ENCODE measurements at regions not wholly inside any gene's neighbourhood (a gene's known extent, or its start where the extent isn't known, plus 50 kb on each side); places are given as distances from the start of the nearest gene placed in this dataset.

DNA sequence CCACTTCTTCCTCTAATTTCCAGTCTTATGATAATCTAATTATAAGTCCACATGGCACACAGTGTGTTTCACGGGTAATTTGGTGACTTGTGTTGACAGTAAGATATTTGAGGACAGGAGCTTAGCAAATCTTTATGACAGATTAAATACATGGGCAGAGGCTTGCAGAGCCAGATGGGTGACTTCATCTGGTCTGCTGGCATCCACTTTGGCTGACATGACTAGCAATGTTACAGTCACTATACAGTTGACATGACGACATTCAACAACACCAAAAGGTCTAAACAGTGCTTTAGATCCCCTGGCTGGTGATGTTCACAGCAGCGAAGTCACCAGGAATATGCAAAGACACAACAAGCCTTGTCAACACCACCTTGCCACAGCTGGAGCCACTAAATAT, 147.2 kb downstream of the ETS2 start:
- DNase-seq, result no peak

DNA sequence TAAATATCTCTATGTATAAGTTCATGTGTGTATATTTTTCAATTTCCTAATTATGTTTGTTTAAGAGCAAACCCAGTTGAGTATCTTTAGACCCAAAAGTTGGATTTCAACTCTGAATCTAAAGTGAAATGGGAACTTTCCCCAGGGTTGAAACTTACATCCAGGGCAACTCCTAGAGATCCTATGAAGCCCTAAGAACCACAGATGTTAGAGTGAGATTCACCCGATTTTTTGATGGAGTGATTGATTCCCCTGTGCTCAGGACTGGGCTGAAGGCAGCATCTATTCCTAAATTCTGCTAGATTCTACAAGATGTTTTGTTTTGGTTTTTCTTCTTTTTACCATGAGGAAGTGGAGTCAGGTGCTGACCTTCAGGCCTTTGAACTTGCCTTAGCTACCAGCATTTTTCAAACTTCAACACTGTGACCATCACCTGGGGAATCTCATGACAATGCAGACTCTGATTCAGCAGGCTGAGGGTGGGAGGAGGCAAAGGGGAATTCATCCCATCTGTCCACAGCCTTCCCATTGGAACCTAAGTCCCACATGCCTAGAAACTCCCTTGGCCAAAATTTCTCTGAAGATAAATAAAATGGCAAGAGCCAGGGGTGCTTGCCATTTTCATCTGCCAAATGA, 145.5 kb downstream of the ETS2 start:
- no peak for DNase-seq

DNA sequence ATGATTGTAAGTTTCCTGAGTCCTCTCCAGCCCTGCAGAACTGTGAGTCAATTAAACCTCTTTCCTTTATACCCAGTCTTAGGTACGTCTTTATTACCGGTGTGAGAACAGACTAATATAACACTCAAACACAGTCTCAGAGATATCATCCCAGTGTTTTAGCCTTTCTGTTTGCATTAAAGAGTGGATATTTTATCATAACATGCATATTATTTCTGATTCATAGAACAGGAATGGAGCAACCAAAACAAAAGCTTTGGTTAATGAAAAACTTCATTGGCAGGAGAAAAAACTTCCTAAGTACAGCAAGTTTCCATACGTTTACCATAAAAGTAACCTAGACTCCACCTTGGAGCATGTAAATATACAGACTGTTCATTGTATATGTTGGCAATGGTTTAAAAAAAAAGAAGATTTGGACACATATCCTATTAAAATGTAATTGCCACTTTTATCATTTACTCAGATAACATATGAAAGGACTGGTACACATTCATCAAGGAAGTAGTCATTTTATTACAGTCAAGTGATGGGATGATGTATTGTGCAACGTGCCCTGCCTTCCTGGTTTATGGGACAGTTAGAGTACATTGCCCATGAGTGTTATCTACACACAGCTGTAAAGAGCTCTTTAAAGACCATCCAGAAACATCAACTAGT, 144.8 kb downstream of the ETS2 start:
- no peak for DNase-seq

DNA sequence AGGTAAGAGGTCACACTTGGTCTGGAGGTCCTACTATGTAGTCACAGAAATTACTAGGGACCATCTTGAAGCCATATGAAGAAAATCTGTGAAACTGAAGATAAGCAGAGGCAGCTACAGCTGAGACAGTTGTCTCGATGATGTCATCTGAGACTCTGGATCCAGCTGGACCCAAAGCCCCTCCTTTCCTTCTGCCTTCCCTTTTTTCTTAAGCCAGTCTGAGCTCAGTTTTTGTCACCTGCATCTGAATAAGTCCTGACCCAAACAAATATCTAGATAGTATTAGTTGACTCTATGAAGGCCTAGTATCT, 143.3 kb downstream of the ETS2 start:
- DNase-seq, result no peak

DNA sequence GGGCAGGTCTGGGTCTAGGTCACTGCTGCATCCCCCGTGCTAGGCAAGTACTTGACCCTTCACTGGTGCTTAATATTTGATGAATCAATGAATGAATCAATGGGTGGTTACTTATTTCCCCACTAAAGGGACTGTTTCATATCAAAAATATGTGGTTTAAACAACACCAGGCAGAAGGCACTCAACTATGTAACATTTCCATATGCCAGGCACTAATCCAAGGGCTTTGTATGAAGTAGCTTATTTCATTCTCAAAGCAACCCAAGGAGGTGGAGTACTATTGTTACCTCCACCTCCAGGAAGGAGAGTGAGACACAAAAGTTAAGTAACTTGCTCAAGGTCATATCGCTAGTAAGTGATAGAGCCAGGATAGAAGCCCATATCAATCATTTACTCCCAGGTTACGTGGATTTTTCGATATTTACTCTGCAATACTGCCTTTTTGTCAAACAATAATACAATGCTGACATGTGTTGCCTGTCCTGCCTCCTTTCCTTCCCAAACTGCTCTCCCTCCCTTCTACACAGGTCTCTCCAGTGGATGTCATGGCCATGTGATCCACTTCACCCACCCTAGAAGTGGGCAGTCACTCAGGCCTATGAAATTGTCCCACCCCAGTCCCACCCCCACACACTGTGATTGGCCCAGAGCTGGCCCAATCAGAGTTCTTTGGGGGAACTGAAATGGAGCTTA, 142.8 kb downstream of the ETS2 start:
- no peak for DNase-seq

DNA sequence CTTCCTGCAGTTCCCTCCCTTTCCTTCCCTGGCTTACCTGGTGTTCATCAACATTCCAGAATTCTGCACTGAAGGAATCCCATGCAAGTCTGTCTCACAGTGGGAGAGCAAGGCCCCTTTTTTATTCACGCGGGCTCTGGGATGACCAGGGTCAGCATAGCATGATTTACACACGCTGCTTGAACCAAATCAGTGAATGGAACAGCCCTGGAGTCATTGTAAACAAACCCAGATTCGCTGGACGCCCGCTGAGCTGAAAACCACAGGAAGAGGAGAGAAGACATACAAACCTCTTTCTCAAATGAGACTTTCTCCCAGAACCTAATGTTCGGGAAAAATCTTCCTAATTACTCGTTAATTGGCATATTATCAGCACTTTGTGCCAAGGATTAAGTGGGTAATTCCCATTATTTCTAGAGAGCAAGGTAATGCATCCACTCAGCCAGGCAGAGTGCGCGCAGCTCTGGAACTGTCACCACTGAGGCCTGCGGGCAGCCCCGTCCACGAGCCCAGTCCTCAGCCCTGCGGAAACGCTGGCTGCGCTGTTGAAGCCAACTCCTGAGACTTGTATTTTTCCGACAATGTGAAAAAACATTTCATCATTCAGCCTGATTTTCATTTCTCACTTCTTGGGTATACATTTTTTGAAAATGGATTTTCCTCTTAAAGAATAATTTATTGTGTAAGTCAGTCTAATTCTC, 140.0 kb downstream of the ETS2 start:
- DNase-seq, result no peak

DNA sequence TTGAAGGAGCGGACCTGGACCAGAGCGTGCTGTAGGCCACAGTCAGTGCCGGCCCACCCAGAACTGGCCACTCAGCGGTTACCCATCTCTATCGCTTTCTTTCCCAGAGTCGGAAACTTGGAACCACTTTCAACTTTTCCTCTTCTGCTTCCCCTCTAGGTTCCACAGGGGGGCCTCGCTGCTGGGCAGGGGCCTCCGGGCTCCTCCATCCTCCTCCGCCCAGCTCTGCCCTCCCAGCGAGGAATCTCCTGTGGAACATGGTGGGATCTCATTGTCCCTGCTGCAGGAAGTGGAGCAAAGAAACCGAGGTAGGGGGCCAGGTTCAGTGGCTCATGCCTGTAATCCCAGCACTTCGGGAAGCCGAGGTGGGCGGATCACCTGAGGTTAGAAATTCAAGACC, 139.2 kb downstream of the ETS2 start:
- DNase-seq, result no peak

DNA sequence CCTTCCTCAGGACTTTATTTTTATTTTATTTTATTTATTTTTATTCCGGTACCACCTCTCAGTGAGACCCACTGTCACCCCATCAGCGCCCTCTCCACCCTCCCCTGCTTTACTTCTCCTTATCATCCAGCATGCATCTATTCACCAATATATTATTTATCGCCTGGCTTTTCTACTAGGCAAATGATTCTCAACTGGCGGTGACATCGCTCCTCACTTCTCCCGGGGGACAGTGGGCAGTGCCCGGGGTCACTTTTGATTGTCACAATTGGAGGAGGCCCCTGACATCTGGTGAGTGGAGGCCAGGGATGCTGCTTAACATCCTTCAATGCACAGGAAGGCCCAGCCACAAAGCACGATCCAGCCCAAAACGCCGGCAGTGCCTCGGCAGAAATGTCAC, 138.7 kb downstream of the ETS2 start:
- DNase-seq, result no peak

DNA sequence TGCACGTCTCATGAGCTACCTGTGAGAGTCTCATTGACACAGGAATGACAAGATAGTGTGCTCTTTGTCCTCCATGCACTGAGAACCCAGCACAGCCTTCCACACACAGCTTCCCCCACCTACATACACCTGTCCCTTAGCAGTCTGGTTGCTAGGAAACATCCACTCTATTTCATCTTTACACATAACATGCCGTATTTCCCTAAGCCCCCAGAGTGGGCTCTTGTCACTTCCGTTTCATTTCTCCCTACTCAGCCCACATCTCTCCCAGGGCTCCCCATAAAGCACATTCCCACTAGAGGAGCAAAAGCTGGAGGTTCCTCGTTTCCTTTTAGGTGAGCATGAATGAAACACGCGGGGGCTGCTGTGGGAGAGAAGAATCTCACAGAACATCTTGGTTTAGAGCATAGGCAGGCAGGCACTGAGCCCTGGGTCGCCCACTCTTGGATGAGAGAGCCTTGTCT, 137.1 kb downstream of the ETS2 start:
- no peak for DNase-seq

DNA sequence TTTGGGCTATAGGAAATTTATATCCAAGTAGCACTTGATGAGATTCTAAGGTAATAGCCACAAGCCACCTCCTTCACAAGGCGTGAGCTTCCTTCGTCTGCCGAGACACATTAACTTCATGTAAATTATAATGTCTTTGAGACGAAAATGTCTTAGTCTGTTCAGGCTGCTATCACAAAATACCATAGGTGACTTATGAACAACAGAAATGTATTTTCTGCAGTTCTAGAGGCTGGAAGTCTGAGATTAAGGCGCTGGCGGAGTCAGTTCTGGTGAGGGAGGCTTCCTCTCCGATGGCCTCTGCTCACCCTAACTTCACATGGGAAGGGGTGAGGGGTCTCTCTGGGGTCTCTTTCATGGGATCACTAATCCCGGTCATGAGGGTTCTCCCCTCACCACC, 133.0 kb downstream of the ETS2 start:
- no peak for DNase-seq

DNA sequence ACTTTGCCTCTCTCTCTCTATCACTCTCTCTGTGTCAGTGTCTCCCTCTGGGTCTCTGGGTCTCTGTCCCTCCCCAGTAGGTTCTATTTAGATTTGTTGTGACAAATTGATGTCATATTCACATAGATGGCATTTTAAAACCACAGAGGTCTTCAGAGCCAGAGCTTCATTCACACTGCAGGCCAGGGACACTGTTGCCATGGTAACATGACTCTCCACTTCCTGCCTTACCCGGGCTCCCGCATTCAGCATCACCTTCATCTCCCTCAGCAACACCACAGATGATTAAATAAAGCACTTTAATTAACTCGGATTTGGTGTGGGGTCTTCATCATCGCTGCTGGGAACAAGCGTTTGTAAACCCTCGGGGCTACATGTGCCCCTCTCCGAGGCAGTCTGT, 132.6 kb downstream of the ETS2 start:
- DNase-seq, result no peak

DNA sequence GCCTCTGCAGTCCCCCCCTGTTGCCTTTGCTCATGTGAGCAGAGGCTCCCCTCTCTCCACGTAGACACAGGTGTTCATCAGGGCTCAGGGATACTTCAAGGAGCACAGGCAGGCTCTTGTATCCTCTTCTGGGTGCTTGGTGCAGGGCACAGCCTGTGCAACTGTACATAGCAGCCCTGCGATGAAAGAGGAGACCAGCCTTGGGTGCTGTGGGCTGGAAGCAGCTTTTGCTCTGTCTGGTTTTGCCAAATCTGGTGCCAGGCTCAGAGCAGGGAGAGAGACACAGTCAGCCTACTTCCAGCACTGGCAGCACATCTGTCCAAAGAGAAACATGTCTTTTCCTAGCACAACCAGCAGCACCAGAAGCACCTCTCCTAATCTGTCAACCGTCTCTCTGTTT, 132.1 kb downstream of the ETS2 start:
- DNase-seq, result no peak

DNA sequence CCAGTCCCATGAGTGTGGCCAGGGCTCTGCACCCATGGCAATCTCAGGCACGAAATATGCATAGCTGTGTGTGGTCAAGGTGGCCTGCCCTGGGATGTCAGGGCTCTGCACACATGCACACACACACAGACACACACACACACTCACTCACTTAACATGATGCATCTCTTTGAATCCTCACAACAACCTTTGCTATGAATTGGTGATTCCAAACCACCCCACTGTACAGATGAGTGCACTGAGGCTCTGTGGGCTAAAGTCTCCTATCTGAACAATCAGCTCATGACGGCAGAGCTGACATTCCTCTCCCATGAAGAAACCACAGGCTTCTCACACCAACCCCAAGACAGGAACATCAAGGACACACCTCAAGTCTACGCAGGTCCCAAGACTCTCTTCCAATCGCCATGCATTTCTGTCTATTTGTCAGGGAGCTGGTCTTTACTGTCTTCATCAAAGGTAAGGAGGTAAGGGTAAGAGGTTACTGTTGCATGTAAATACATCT, 131.6 kb downstream of the ETS2 start:
- DNase-seq, result no peak

DNA sequence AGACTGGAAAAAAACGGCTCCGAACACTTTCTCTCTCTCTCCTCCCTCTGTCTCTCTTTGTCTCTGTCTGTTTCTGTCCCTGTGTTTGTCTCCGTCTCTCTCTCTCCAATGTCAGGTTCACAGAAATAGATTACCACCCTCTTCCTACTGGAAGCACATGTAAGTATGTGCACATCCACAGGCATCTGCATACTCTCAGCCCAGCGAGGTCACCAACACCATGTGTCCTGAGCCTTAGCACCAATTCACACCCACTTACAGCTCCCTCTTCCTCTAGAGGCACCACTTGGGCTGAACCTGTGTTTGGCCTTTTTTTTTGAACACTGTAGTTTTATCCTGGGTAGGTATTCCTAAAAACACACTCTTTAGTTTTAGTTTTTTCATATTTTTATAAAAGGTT, 130.5 kb downstream of the ETS2 start:
- no peak for DNase-seq

DNA sequence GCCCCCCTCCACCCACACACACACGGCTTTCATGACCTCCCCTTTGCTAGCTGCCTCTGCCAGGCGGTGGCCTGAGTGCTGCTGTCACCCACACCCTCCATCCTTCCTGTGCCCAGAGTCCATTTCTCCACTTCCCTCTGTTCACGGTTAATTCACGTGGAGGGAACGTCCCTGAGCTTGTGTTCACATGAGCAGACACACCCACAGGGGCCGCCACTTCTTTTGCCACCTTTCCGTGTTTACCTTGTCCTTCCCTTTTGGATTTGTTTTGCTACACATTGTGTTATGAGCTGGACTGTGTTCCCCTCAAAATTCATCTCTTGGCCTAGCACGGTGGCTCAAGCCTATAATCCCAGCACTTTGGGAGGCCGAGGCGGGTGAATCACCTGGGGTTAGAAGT, 128.0 kb downstream of the ETS2 start:
- no peak for DNase-seq

DNA sequence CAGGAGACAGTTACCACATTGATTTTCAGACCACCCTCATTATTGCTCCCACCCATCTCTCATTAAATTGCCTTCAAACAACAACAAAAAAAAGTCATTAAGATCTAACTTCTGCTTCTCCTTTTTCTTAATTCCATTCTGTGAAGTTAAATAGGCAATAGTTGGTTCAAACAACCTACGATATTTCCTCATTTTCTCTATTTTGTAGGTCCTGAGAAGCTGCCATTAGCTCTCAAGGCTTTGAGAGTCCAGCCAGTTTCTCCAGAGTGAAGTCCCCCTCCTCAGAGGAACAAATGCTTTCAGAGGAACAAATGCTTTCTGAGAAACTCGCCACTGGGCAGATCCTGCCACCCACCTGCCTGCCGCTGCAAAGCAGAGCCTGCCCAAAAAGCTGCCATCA, 125.6 kb downstream of the ETS2 start:
- DNase-seq, result no peak

DNA sequence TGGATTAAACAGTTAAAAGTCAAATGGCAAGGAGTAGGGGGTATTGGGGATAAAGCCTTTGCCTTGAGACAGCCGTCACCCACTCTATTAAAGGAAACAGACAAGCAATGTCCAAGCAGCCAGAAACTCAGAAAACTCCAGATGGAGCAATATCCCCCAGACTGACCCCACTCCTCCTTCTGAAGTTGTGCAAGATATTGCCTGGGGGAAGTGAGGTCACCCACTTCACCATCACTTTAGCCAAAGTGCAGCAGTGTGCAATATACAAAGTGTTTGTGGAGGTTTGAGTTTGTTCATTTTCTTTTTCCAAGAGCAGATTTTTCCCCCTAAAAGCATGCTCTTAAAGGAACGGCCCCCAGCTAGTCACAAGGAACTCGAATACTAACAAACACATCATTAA, 125.1 kb downstream of the ETS2 start:
- no peak for DNase-seq

DNA sequence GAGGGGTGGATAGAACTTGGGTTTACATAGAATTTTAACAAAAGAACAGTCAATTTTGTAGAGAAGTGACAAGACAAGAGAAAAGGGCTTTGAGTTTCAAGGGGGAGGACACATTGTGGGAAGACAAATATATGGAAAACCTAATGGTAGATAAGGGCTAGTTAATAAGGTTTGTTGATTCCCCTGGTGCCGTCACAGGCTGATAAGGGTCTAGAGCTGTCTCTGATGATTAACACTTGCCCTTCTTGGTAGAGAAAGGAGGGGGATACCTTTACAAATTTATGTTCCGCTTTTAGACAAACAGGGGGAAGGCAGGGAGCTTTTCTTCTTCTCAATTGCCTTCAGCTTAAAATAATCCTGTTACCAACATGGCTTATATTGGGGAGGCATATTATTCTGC, 124.3 kb downstream of the ETS2 start:
- DNase-seq, result no peak

DNA sequence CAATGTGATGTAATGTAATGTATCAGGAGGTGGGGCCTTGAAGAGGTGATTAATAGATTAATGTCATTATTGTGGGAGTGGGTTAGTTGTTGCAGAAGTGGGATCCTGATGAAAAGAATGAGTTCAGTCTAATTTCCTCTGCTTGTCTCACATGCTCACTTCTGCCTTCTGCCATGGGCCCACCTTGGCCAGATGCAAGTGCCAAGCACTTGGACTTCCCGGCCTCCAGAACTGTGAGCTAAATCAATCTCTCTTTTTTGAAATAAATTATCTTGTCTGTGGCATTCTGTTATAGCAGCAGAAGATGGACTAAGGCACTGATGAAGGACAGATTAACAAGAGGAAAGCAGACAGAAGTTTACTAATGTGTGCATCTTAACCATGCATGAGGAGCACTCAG, 123.9 kb downstream of the ETS2 start:
- no peak for DNase-seq

DNA sequence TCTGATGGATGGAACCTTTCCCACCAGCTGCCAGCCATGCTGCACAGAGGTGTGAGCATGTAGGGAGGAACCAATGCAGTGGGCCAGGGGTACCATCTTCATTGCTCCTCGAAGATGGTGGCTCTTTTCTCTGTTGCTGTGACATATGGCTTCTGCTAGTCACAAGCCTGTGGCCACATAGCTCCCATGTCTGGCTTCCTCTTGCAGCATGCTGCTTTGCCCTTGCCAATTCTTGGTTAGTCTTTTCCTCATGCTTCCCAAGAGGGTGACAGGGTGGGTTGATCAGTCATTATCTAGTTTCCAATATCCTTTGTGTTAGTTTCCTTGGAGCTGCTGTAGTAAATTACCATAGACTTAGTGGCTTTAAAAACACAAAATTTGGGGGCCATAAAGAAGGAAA, 123.4 kb downstream of the ETS2 start:
- DNase-seq, result no peak

DNA sequence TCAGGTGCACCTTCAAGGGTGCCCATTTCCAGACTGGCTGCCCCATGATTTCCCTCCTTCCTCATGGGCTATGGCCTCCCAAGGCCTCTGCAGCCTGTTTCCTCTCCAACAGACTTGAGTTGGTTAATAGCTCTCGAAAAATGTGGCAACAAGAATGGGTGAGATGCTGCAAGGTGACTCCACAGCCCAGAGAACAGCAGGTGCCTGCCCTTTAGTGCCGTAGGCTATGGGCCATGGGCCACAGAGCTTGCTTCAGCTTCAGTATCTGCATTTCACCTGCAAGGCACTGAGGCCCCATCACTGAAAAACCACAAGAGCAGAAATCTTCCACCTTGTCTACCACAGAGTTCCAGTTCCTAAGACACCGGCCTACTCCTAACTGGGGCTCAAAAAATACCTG, 122.0 kb downstream of the ETS2 start:
- no peak for DNase-seq

DNA sequence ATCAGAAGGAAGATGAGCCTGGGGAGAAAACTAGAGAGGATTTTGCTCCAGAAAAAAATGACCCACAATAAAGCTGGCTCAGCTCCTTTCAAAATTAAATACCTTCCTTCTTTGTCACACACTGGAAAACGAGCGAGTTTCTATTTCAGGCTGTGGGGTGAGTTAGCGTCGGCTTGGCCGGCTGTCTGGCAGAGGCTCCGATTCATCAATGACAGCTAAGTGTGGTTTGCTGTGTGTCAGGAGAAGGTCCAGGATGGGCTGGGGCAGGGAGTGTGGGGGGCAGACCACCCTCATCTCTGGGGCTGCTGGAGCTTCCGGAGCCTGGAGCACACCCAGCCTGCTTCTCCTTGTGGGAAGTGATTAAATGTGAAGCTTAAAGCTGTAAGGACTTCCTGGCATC, 120.2 kb downstream of the ETS2 start:
- DNase-seq, result no peak

DNA sequence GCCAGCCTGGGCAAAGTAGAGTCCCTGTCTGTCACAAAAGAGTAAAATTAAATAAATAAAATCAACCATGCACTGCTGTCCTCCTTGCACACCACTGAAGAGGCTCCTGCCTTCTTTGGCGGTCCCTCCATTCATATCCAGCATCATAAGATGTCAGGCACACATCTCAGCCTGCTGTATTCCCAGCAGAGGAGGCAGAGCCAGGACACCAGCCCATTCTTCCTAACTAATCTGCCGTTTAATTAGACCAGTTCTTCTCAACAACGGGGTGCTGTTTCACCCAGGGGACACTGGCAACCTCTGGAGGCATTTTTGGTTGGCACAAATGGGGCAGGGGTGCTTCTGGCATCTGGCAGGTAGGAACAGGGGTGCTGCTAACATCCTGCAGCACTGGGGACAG, 119.7 kb downstream of the ETS2 start:
- no peak for DNase-seq

DNA sequence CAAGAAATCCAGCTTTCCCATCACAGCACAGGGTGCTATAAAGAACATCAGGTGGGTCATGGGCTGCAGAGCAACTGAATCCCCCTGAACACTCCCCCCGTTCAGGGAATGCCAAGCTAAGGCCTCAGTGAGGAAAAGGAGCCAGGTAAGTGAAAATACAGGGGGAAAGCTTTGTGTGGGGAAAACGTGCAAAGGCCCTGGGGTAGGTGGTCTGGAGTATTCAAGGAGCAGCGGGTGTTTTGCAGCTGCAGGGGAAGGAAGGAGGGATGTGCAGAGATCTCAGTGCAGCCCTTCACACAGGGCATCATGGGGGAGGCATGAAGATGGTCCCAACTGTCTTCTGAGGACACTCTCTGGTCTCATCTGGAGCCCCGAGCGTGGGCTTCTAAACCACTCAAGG, 119.2 kb downstream of the ETS2 start:
- DNase-seq, result no peak

Data from stimulated activated CD4-positive, alpha-beta T cell treated with anti-CD3 and anti-CD28 coated beads, Interleukin-2, amount 100 ng/mL, for 24 hours (primary cell).